ENCODE measurements at regions not wholly inside any gene's neighbourhood (a gene's known extent, or its start where the extent isn't known, plus 50 kb on each side); places are given as distances from the start of the nearest gene placed in this dataset.

GRCh38 chr12:114783089-114783618 lies 99.2 kb upstream of the TBX3 start:
- no peak for DNase-seq (ENCODE audit: low read depth, low spot score)

GRCh38 chr12:114780746-114781399 lies 96.9 kb upstream of the TBX3 start:
- no peak for DNase-seq (ENCODE audit: low read depth, low spot score)

- no peak for DNase-seq (ENCODE audit: low read depth, low spot score)
Measured at GRCh38 chr12:114779647-114780046, 95.7 kb upstream of the TBX3 start.

GRCh38 chr12:114779186-114779585 lies 95.2 kb upstream of the TBX3 start:
- DNase-seq (ENCODE audit: low read depth, low spot score): peak; percentile 52

GRCh38 chr12:114776731-114777442 lies 92.9 kb upstream of the TBX3 start:
- no peak for DNase-seq (ENCODE audit: low read depth, low spot score)

GRCh38 chr12:114774699-114775098 lies 90.7 kb upstream of the TBX3 start:
- DNase-seq (ENCODE audit: low read depth, low spot score): no peak

- peak; percentile 82 for DNase-seq (ENCODE audit: low read depth, low spot score)
Measured at GRCh38 chr12:114774197-114774596, 90.2 kb upstream of the TBX3 start.

GRCh38 chr12:114770323-114770722 lies 86.3 kb upstream of the TBX3 start:
- DNase-seq (ENCODE audit: low read depth, low spot score): no peak

- no peak for DNase-seq (ENCODE audit: low read depth, low spot score)
Measured at GRCh38 chr12:114769634-114770033, 85.7 kb upstream of the TBX3 start.

GRCh38 chr12:114767906-114768722 lies 84.1 kb upstream of the TBX3 start:
- DNase-seq (ENCODE audit: low read depth, low spot score): no peak

GRCh38 chr12:114767084-114767760 lies 83.2 kb upstream of the TBX3 start:
- peak; percentile 73 for DNase-seq (ENCODE audit: low read depth, low spot score)

GRCh38 chr12:114765960-114766691 lies 82.2 kb upstream of the TBX3 start:
- no peak for DNase-seq (ENCODE audit: low read depth, low spot score)

- no peak for DNase-seq (ENCODE audit: low read depth, low spot score)
Measured at GRCh38 chr12:114764510-114764909, 80.5 kb upstream of the TBX3 start.

GRCh38 chr12:114762490-114763110 lies 78.6 kb upstream of the TBX3 start:
- no peak for DNase-seq (ENCODE audit: low read depth, low spot score)

- peak; percentile 78 for DNase-seq (ENCODE audit: low read depth, low spot score)
Measured at GRCh38 chr12:114760151-114760877, 76.3 kb upstream of the TBX3 start.

GRCh38 chr12:114759635-114760034 lies 75.7 kb upstream of the TBX3 start:
- no peak for DNase-seq (ENCODE audit: low read depth, low spot score)

GRCh38 chr12:114757684-114758325 lies 73.8 kb upstream of the TBX3 start:
- no peak for DNase-seq (ENCODE audit: low read depth, low spot score)

- DNase-seq (ENCODE audit: low read depth, low spot score): no peak
Measured at GRCh38 chr12:114752217-114752616, 68.2 kb upstream of the TBX3 start.

GRCh38 chr12:114751712-114752111 lies 67.7 kb upstream of the TBX3 start:
- DNase-seq (ENCODE audit: low read depth, low spot score): peak; percentile 26
